Pons (tissue), 1 donor: ENCODE measurements at regions not wholly inside any gene's neighbourhood (a gene's known extent, or its start where the extent isn't known, plus 50 kb on each side); places are given as distances from the start of the nearest gene placed in this dataset.
"Not testable (repeated sequence)": the region's sequence is repeated elsewhere in the genome, so short reads cannot be mapped to it uniquely, and the experiment has no call there.

Experiments used
- DNase-seq: peaks from one replicate; pipeline ENCODE4 v3.0.0-alpha.2; 2016; ENCODE audit warnings: low spot score

GRCh38 chr17:51387986-51388385, 127.6 kb downstream of the UTP18 start:
- no peak for DNase-seq

- no peak for DNase-seq
Observed at GRCh38 chr17:51389875-51390274, 129.5 kb downstream of the UTP18 start.

GRCh38 chr17:51391982-51392654, 131.8 kb downstream of the UTP18 start:
- no peak for DNase-seq

- no peak for DNase-seq
Observed at GRCh38 chr17:51395621-51396020, 135.3 kb downstream of the UTP18 start.

- DNase-seq: no peak
Observed at GRCh38 chr17:51397361-51398127, 137.2 kb downstream of the UTP18 start.

GRCh38 chr17:51398128-51398525, 137.8 kb downstream of the UTP18 start:
- no peak for DNase-seq

- DNase-seq: no peak
Observed at GRCh38 chr17:51398687-51399086, 138.3 kb downstream of the UTP18 start.

GRCh38 chr17:51401279-51401678, 140.9 kb downstream of the UTP18 start:
- DNase-seq: no peak

- DNase-seq: no peak
Observed at GRCh38 chr17:51402899-51403298, 142.6 kb downstream of the UTP18 start.

- no peak for DNase-seq
Observed at GRCh38 chr17:51407576-51407975, 147.2 kb downstream of the UTP18 start.

- no peak for DNase-seq
Observed at GRCh38 chr17:51419476-51419875, 159.1 kb downstream of the UTP18 start.

GRCh38 chr17:51421525-51421924, 161.2 kb downstream of the UTP18 start:
- DNase-seq: no peak

GRCh38 chr17:51422634-51423033, 162.3 kb downstream of the UTP18 start:
- DNase-seq: no peak

- no peak for DNase-seq
Observed at GRCh38 chr17:51423421-51424160, 163.2 kb downstream of the UTP18 start.

GRCh38 chr17:51425773-51426172, 165.4 kb downstream of the UTP18 start:
- DNase-seq: no peak

- no peak for DNase-seq
Observed at GRCh38 chr17:51427323-51427811, 167.0 kb downstream of the UTP18 start.

GRCh38 chr17:51427856-51428255, 167.5 kb downstream of the UTP18 start:
- no peak for DNase-seq

GRCh38 chr17:51428668-51429495, 168.5 kb downstream of the UTP18 start:
- no peak for DNase-seq

- DNase-seq: not testable (repeated sequence)
Observed at GRCh38 chr17:51429938-51430337, 169.6 kb downstream of the UTP18 start.

GRCh38 chr17:51430591-51430990, 170.2 kb downstream of the UTP18 start:
- DNase-seq: no peak

GRCh38 chr17:51434434-51435170, 174.3 kb downstream of the UTP18 start:
- DNase-seq: no peak
